Parathyroid adenoma (tissue), 2 donors: ENCODE measurements at regions not wholly inside any gene's neighbourhood (a gene's known extent, or its start where the extent isn't known, plus 50 kb on each side); places are given as distances from the start of the nearest gene placed in this dataset.

ENCODE experiments used
- H2AFZ ChIP-seq: fragments of 300-600 bp; sonication (generic); one replicate; pipeline ENCODE4 v1.7.0; 2017; ENCODE audit warnings: antibody characterized with exemption, mild to moderate bottlenecking
- H3K27ac ChIP-seq: fragments of 300-600 bp; sonication (generic); one replicate; pipeline ENCODE4 v1.7.0; 2017
- H3K27me3 ChIP-seq: fragments of 300-600 bp; sonication (generic); one replicate; pipeline ENCODE4 v1.7.0; 2017; ENCODE audit warnings: low read length; ENCODE audit not compliant: control insufficient read depth, insufficient read depth
- H3K36me3 ChIP-seq: fragments of 300-600 bp; sonication (generic); one replicate; pipeline ENCODE4 v1.7.0; 2017; ENCODE audit warnings: low read length; ENCODE audit not compliant: control insufficient read depth, insufficient read depth
- H3K4me1 ChIP-seq: fragments of 300-600 bp; sonication (generic); one replicate; pipeline ENCODE4 v1.7.0; 2017; ENCODE audit warnings: control low read depth
- H3K4me2 ChIP-seq: fragments of 300-600 bp; sonication (generic); one replicate; pipeline ENCODE4 v1.7.0; 2017; ENCODE audit warnings: low read length
- H3K4me3 ChIP-seq: fragments of 300-600 bp; sonication (generic); one replicate; pipeline ENCODE4 v1.7.0; 2017; ENCODE audit warnings: low read depth, low read length
- H3K79me2 ChIP-seq: fragments of 300-600 bp; sonication (generic); one replicate; pipeline ENCODE4 v1.7.0; 2017; ENCODE audit warnings: control low read depth
- H3K9ac ChIP-seq: fragments of 300-600 bp; sonication (generic); one replicate; pipeline ENCODE4 v1.7.0; 2017; ENCODE audit warnings: mild to moderate bottlenecking
- H3K9me3 ChIP-seq: fragments of 300-600 bp; sonication (generic); one replicate; pipeline ENCODE4 v1.7.0; 2017; ENCODE audit warnings: low read length; ENCODE audit not compliant: control insufficient read depth
- TF ChIP-seq, protein P1 (sequence below): fragments of 300-600 bp; sonication (generic); IDR thresholded peaks from one replicate; pipeline ENCODE4 v1.7.0; 2017; ENCODE audit warnings: antibody characterized with exemption, mild to moderate bottlenecking
- donor health status: primary hyperparathyroidism.

DNA sequence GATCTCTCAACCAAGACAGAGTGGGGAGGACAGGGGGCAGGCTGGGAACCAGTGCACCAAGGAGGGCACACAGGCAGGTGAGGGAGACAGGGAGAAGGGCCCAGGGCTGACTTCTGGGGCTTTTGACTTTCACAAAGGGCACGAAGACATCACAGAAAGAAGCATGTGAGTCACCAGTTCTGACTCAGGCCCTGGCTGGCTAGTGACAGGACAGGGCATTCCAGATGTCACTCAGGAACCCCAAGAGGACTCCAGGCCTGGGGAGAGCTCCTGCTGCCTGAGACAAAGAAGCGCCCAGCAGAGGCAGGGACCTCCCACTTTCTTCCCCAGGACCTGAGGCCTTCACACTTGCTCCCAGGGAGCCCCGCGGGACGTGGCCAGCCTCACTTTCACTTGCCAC lies 497.2 kb downstream of the BUD13 start:
- Histone ChIP-seq H3K36me3 (no peaks in the 10 kb centered on the region), H3K27me3 (no peaks in the 10 kb centered on the region), H3K27ac (no peak overlapping the region), H3K4me1 (no peaks in the 10 kb centered on the region), H2AFZ (no peak overlapping the region), H3K79me2 (no peaks in the 10 kb centered on the region), H3K4me2 (no peak overlapping the region), H3K9me3 (no peaks in the 10 kb centered on the region), H3K4me3 (no peak overlapping the region), H3K9ac (no peak overlapping the region)
- TF ChIP-seq, protein P1, sequence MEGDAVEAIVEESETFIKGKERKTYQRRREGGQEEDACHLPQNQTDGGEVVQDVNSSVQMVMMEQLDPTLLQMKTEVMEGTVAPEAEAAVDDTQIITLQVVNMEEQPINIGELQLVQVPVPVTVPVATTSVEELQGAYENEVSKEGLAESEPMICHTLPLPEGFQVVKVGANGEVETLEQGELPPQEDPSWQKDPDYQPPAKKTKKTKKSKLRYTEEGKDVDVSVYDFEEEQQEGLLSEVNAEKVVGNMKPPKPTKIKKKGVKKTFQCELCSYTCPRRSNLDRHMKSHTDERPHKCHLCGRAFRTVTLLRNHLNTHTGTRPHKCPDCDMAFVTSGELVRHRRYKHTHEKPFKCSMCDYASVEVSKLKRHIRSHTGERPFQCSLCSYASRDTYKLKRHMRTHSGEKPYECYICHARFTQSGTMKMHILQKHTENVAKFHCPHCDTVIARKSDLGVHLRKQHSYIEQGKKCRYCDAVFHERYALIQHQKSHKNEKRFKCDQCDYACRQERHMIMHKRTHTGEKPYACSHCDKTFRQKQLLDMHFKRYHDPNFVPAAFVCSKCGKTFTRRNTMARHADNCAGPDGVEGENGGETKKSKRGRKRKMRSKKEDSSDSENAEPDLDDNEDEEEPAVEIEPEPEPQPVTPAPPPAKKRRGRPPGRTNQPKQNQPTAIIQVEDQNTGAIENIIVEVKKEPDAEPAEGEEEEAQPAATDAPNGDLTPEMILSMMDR = no peak

- TF ChIP-seq, protein P1 = no peak
- Histone ChIP-seq H3K9ac (no peak overlapping the region), H3K4me1 (no peaks in the 10 kb centered on the region), H3K27me3 (no peaks in the 10 kb centered on the region), H3K27ac (no peak overlapping the region), H3K36me3 (no peaks in the 10 kb centered on the region), H3K79me2 (no peaks in the 10 kb centered on the region), H3K4me2 (no peak overlapping the region), H3K4me3 (no peak overlapping the region), H3K9me3 (no peaks in the 10 kb centered on the region), H2AFZ (no peak overlapping the region)
Observed at GRCh38 chr11:116274521-116274920, 498.3 kb downstream of the BUD13 start.

GRCh38 chr11:116272181-116272789 lies 500.5 kb downstream of the BUD13 start:
- H2AFZ ChIP-seq = no peak overlapping the region
- no peak overlapping the region for H3K9ac ChIP-seq
- H3K4me3 ChIP-seq = no peak overlapping the region
- TF ChIP-seq, protein P1 = no peak
- no peaks in the 10 kb centered on the region for H3K79me2 ChIP-seq
- no peaks in the 10 kb centered on the region for H3K9me3 ChIP-seq
- no peak overlapping the region for H3K4me2 ChIP-seq
- no peaks in the 10 kb centered on the region for H3K27me3 ChIP-seq
- H3K36me3 ChIP-seq = no peaks in the 10 kb centered on the region
- no peaks in the 10 kb centered on the region for H3K4me1 ChIP-seq
- no peak overlapping the region for H3K27ac ChIP-seq

DNA sequence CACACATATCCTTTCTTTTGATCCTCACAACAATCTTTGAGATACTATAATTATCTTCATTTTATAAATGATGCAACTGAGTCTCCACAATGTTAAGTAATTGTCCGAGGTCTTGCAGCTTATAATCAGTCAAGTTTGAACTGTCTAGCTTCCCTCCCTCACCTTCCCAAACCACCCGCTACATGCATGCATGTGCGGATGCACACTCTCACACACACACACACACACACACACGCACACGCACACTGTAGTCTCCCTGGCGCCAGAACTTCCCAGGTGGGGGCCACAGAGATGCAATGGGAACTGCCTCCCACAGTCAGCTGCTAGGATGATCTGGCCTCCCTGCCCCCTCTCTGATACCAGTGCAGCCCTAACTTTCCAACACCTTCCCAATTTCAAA lies 501.3 kb downstream of the BUD13 start:
- H2AFZ ChIP-seq = no peak overlapping the region
- H3K27me3 ChIP-seq = no peaks in the 10 kb centered on the region
- no peaks in the 10 kb centered on the region for H3K36me3 ChIP-seq
- no peaks in the 10 kb centered on the region for H3K79me2 ChIP-seq
- H3K9ac ChIP-seq = no peak overlapping the region
- no peak overlapping the region for H3K27ac ChIP-seq
- H3K4me2 ChIP-seq = no peak overlapping the region
- no peaks in the 10 kb centered on the region for H3K9me3 ChIP-seq
- TF ChIP-seq, protein P1 = no peak
- H3K4me3 ChIP-seq = no peak overlapping the region
- H3K4me1 ChIP-seq = no peaks in the 10 kb centered on the region

DNA sequence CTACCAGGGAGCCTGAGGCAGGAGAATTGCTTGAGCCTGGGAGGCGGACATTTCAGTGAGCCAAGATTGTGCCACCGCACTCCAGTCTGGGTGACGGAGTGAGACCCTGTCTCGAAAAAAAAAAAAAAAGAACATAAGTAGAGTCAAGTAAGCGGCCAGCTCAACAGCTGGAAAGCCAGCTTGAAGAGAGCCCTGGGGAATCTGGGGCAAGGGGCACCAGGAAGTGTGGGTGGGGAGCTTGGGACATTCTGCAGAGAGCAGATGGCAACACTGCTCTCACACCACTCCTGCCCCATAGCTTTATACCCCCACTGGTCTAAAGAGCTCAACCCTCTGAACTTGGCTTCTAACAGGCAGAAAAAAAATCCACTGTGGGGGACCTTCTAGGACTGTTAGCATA lies 505.6 kb downstream of the BUD13 start:
- no peaks in the 10 kb centered on the region for H3K36me3 ChIP-seq
- H3K9ac ChIP-seq = no peak overlapping the region
- H3K27ac ChIP-seq = no peak overlapping the region
- no peak overlapping the region for H3K4me2 ChIP-seq
- H3K79me2 ChIP-seq = no peaks in the 10 kb centered on the region
- no peak overlapping the region for H3K4me3 ChIP-seq
- no peaks in the 10 kb centered on the region for H3K27me3 ChIP-seq
- H3K9me3 ChIP-seq = no peaks in the 10 kb centered on the region
- H3K4me1 ChIP-seq = no peaks in the 10 kb centered on the region
- TF ChIP-seq, protein P1 = no peak
- no peak overlapping the region for H2AFZ ChIP-seq
